ENCODE measurements at regions not wholly inside any gene's neighbourhood (a gene's known extent, or its start where the extent isn't known, plus 50 kb on each side); places are given as distances from the start of the nearest gene placed in this dataset.

- 0 out of 2 replicates have a peak, but pooled peaks have one; percentile 48 for TF ChIP-seq RELB (IDR thresholded peaks at IDR 0.05; ENCODE audit: low read depth)
Measured at GRCh38 chr1:224498574-224499170, 64.1 kb upstream of the WDR26 start (continued).

DNA sequence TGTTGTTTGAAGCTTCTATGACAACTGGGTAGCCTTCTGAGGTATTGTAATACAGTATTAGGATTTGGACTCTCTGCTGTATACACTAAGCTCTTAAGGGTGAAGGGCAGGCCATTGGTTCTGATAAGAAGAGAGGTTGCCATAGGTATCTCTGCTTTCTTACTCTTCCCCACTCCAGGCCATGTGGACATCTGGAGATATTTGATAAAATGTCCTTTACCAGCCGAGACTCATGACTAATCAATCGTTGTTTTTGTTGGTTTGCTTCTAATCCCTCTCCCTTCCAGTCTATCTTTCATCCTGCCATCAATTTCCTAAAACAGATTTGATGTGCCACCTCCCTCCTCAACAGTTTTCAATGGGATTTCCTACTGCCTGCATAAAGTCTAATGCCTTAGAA is 64.6 kb upstream of the WDR26 start:
- H3K4me2 ChIP-seq (ENCODE audit: control insufficient read depth, insufficient read depth) = no peak overlapping the region

More for the DNA sequence above, 64.6 kb upstream of the WDR26 start:
- no peak for TF ChIP-seq CHD4 (IDR thresholded peaks at IDR 0.05)
- no peak for TF ChIP-seq STAT1 (conservative IDR thresholded peaks at IDR 0.05)
- TF ChIP-seq TCF12 (IDR thresholded peaks at IDR 0.05; ENCODE audit: low read depth, low read length) = no peak
- no peak for TF ChIP-seq RELA (IDR thresholded peaks at IDR 0.05; ENCODE audit: borderline replicate concordance, partially characterized antibody)
- TF ChIP-seq SUZ12 (IDR thresholded peaks at IDR 0.05; ENCODE audit: unreplicated experiment) = no peak
- no peak for TF ChIP-seq SMAD5 (IDR thresholded peaks at IDR 0.05; ENCODE audit: low read depth)
- TF ChIP-seq BRCA1 (IDR thresholded peaks at IDR 0.05; ENCODE audit: low read depth, low read length) = no peak
- TF ChIP-seq CBFB (IDR thresholded peaks at IDR 0.05; ENCODE audit: low read depth) = no peak
- no peak for TF ChIP-seq RCOR1 (conservative IDR thresholded peaks at IDR 0.05; ENCODE audit: low read depth, low read length)
- no peak for TF ChIP-seq PML (IDR thresholded peaks at IDR 0.05; ENCODE audit: low read length)
- TF ChIP-seq STAT3 (IDR thresholded peaks at IDR 0.05; ENCODE audit: low read depth, low read length) = no peak
- TF ChIP-seq CTCF (IDR thresholded peaks at IDR 0.05 in 2 of 3, conservative IDR thresholded peaks at IDR 0.05 in 1 of 3; ENCODE audit: control insufficient read depth in 2 of 3, extremely low read depth in 1 of 3, insufficient read depth in 1 of 3, low read depth in 3 of 3, low read length in 3 of 3) = no peak
- no peak for TF ChIP-seq DPF2 (IDR thresholded peaks at IDR 0.05)
- H3K27ac ChIP-seq (ENCODE audit: control insufficient read depth, insufficient read depth) = peak overlapping the region; percentile 92; the same call in 1 of the 2 replicates
- peaks cover 48% of the 10 kb centered on the region for H3K4me1 ChIP-seq (ENCODE audit: control insufficient read depth, insufficient read depth, low read length)
- H3K27me3 ChIP-seq (replicated peaks in 1 of 2; ENCODE audit: control insufficient read depth in 2 of 2, insufficient read depth in 2 of 2, low read length in 1 of 2) = no peaks in the 10 kb centered on the region
- H3K4me3 ChIP-seq = no peak overlapping the region
- H4K20me1 ChIP-seq (ENCODE audit: control insufficient read depth, insufficient read depth) = no peaks in the 10 kb centered on the region
- intact Hi-C loops (cut with micrococcal nuclease; ENCODE audit: unreplicated experiment) = loop anchor here (5.0 kb wide), 1 partner anchor 233 kb away; no protein-coding TSS in a partner anchor
- 71% methylated on average over 2 of the region's 2 CpGs for WGBS (ENCODE audit: insufficient coverage, insufficient replicate concordance, low lambda C conversion rate, missing lambda C conversion rate)
- ChIA-PET SMC1A (ENCODE audit: uncharacterized antibody, unreplicated experiment) (interaction anchor here (0.9 to 2.6 kb wide), 11 partner anchors 10 to 423 kb away, joined by 3 to 15 read pairs (median 9); partner anchors contain the start of gene WDR26), CTCF (interaction anchor here (1.4 to 3.9 kb wide), 7 partner anchors 14 to 423 kb away, joined by 5 to 31 read pairs (median 12); no protein-coding TSS in a partner anchor), POLR2A (no interaction called here), RAD21 (ENCODE audit: unreplicated experiment) (interaction anchor here (1.0 to 2.8 kb wide), 8 partner anchors 13 to 394 kb away, joined by 3 to 11 read pairs (median 6); no protein-coding TSS in a partner anchor)
- H3K36me3 ChIP-seq (ENCODE audit: control insufficient read depth in 2 of 2, insufficient read depth in 2 of 2, low read length in 1 of 2) = no peaks in the 10 kb centered on the region
- no peaks in the 10 kb centered on the region; the same call in 2 of the 3 replicates for H3K9me3 ChIP-seq (replicated peaks; ENCODE audit: control insufficient read depth, insufficient read depth, low read length)
- DNase-seq (ENCODE audit: low read depth, low spot score) (no peak), FAIRE-seq (no peak), ATAC-seq (no peak)
- BruUV-seq (replicated peaks) = no TSS peak
- no peak overlapping the region for H3K9ac ChIP-seq (ENCODE audit: control insufficient read depth, insufficient read depth, low read length)
- no peaks in the 10 kb centered on the region for H3K79me2 ChIP-seq (ENCODE audit: control insufficient read depth, insufficient read depth, low read length)
- in situ Hi-C loops (cut with MboI) = no loop called here
- H2AFZ ChIP-seq (ENCODE audit: control insufficient read depth, low read depth, low read length) = no peak overlapping the region

Data from GM12878 (cell line).